ENCODE measurements at regions not wholly inside any gene's neighbourhood (a gene's known extent, or its start where the extent isn't known, plus 50 kb on each side); places are given as distances from the start of the nearest gene placed in this dataset.

- TF ChIP-seq YY1 (IDR thresholded peaks at IDR 0.05; ENCODE audit: low read depth, low read length) = no peak
Observed at GRCh38 chr16:50884066-50884860, 142.4 kb downstream of the CYLD start (continued).
